ENCODE measurements at regions not wholly inside any gene's neighbourhood (a gene's known extent, or its start where the extent isn't known, plus 50 kb on each side); places are given as distances from the start of the nearest gene placed in this dataset.

DNA sequence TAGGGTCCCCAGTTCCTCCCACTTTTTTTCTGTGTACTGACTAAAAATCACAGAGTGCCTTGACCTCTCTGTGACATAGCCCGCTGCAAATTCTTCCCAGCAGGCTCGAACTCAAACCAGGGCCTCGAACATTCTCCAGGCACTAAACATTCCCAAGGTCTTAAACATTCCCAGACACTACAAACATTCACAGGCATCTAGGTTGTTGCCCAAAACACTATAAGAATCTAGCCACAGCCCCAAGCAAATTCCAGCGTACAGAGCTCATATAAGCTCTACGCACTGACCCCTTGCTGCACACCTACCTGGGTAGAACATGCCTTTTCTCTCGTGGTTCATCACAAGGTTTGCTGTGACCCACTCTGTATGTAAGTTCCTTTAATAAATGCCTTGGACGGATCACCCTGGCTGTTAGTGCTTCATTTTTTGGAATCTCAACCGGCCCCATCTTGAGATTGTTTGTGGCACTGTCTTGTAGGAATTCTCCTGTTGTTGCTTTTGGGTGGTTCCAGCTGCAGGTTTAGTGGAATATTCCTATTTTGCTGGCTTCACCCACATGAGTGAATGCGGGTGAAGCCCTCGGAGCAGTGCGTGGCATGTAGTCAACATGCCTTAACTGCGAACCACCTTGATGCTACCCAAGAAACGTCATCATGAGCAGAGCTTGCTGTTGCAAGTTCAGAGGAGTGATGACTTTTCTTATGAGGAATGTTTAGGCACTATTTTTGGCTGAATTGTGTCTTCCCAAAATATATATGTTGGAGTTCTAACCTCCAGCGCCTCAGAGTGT is 230.0 kb downstream of the HS3ST1 start:
- H3K27me3 ChIP-seq (ENCODE audit: control insufficient read depth in 1 of 2, insufficient read depth in 2 of 2, low read length in 2 of 2), result no peaks in the 10 kb centered on the region
- no peak overlapping the region for H3K27ac ChIP-seq (ENCODE audit: low read depth in 2 of 2, low read length in 1 of 2)
- no peaks in the 10 kb centered on the region for H3K36me3 ChIP-seq (ENCODE audit: control insufficient read depth in 2 of 2, insufficient read depth in 2 of 2, low read length in 1 of 2)
- 84 to 93% methylated on average over 14 of the region's 14 CpGs for WGBS, 2 donors
- no peaks in the 10 kb centered on the region for H3K4me1 ChIP-seq (ENCODE audit: control insufficient read depth in 2 of 2, insufficient read depth in 2 of 2, low read length in 1 of 2)
- no peak overlapping the region for H3K4me3 ChIP-seq (ENCODE audit: low read depth in 1 of 2, low read length in 2 of 2)
- H3K9me3 ChIP-seq (ENCODE audit: control insufficient read depth in 2 of 2, insufficient read depth in 1 of 2, low read depth in 1 of 2, low read length in 1 of 2), result no peaks in the 10 kb centered on the region

DNA sequence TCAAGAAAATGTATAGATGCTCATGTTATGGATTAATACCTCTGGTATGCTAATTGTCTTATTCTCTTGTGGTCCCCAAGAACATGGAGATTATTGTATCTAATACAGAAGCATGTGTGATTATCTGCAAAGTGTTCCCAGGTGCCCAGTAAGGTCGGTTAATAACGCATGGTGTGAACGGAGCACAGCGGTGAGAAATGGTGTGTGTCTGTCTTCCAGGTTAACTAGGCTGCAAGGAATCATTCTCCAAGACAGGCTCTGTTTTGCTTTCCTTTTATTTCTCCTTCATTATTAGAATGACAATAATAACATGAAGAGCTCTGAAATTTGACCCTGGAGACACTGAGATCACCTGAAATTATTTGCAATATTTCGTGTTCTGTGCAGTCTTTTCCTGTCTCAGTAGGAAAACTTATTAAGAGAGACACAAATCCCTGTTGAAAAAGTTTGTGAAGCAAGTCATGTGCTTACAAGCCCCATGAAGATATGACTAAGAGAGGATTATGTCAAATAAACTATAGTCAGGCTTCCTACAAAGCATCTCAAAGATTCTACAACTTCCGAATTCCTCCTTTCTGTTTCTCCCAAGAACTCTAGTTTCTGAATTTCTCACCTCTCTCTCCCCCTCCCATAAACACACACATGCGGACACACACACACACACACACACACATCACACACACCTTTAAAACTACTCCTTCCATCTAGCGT is 230.9 kb downstream of the HS3ST1 start:
- no peak overlapping the region for H3K27ac ChIP-seq (ENCODE audit: low read depth in 2 of 2, low read length in 1 of 2)
- WGBS, 2 donors, result 61 to 64% methylated on average over 8 of the region's 8 CpGs

DNA sequence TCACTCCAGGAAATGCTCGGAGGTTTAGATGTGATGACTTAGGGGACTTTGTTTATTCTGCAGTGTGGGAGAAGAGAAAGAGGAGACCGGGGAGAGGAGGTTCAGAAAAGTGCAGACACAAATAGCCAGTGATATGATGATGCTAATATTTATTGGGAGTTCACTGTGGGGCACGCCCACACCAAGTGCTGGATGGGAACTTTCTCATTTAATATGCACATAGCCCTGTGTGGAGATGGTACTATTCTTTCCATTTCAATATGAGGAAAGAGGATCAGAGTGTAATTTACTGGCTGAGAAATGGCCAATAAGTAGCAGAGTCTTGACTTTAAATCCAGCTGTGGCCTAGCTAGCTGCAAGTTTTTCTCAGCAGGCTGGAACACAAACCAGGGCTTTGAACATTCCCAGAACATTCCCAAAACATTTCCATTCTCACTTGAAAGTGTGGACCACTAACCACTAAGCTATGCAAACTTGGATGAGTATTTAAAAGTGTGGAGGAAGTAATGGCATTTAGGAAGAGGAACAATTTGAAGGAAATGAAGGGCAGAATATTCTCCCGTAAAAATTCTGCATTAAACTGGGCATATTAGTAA is 231.7 kb downstream of the HS3ST1 start:
- Histone ChIP-seq H3K27ac (ENCODE audit: low read depth in 2 of 2, low read length in 1 of 2) (no peak overlapping the region), H3K4me1 (ENCODE audit: control insufficient read depth in 2 of 2, insufficient read depth in 2 of 2, low read length in 1 of 2) (no peaks in the 10 kb centered on the region), H3K9me3 (ENCODE audit: control insufficient read depth in 2 of 2, insufficient read depth in 1 of 2, low read depth in 1 of 2, low read length in 1 of 2) (no peaks in the 10 kb centered on the region), H3K27me3 (ENCODE audit: control insufficient read depth in 1 of 2, insufficient read depth in 2 of 2, low read length in 2 of 2) (no peaks in the 10 kb centered on the region), H3K4me3 (ENCODE audit: low read depth in 1 of 2, low read length in 2 of 2) (no peak overlapping the region), H3K36me3 (ENCODE audit: control insufficient read depth in 2 of 2, insufficient read depth in 2 of 2, low read length in 1 of 2) (no peaks in the 10 kb centered on the region)
- WGBS, 2 donors, result 66 to 68% methylated on average over 4 of the region's 4 CpGs

More for the DNA sequence above, 230.9 kb downstream of the HS3ST1 start:
- no peaks in the 10 kb centered on the region for H3K27me3 ChIP-seq (ENCODE audit: control insufficient read depth in 1 of 2, insufficient read depth in 2 of 2, low read length in 2 of 2)
- no peak overlapping the region for H3K4me3 ChIP-seq (ENCODE audit: low read depth in 1 of 2, low read length in 2 of 2)
- no peaks in the 10 kb centered on the region for H3K36me3 ChIP-seq (ENCODE audit: control insufficient read depth in 2 of 2, insufficient read depth in 2 of 2, low read length in 1 of 2)
- H3K9me3 ChIP-seq (ENCODE audit: control insufficient read depth in 2 of 2, insufficient read depth in 1 of 2, low read depth in 1 of 2, low read length in 1 of 2), result no peaks in the 10 kb centered on the region
- H3K4me1 ChIP-seq (ENCODE audit: control insufficient read depth in 2 of 2, insufficient read depth in 2 of 2, low read length in 1 of 2), result no peaks in the 10 kb centered on the region

DNA sequence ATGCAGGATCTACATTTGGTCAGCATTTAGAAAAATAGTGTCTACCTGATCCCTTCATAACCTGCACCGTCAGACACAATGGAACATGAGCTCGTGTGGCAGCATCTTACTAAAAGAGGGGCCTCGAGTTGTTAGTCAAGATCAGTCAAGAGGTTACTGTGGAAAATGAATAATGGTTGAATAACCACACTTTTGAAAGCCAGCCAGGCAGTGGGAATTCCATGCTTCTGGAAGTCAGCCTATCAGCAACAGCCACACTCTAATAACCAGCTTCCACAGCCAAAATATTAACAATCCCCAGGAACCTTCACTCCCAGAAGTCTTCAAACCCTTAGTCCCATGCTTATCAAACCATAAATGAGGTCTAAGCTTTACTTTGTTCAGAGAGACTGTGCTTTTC is 234.3 kb downstream of the HS3ST1 start:
- Histone ChIP-seq H3K9me3 (ENCODE audit: control insufficient read depth in 2 of 2, insufficient read depth in 1 of 2, low read depth in 1 of 2, low read length in 1 of 2) (no peaks in the 10 kb centered on the region), H3K4me1 (ENCODE audit: control insufficient read depth in 2 of 2, insufficient read depth in 2 of 2, low read length in 1 of 2) (no peaks in the 10 kb centered on the region), H3K36me3 (ENCODE audit: control insufficient read depth in 2 of 2, insufficient read depth in 2 of 2, low read length in 1 of 2) (no peaks in the 10 kb centered on the region), H3K27ac (ENCODE audit: low read depth in 2 of 2, low read length in 1 of 2) (no peak overlapping the region), H3K4me3 (ENCODE audit: low read depth in 1 of 2, low read length in 2 of 2) (no peak overlapping the region), H3K27me3 (ENCODE audit: control insufficient read depth in 1 of 2, insufficient read depth in 2 of 2, low read length in 2 of 2) (no peaks in the 10 kb centered on the region)
- WGBS, 2 donors, result 55 to 56% methylated on average over 3 of the region's 3 CpGs

DNA sequence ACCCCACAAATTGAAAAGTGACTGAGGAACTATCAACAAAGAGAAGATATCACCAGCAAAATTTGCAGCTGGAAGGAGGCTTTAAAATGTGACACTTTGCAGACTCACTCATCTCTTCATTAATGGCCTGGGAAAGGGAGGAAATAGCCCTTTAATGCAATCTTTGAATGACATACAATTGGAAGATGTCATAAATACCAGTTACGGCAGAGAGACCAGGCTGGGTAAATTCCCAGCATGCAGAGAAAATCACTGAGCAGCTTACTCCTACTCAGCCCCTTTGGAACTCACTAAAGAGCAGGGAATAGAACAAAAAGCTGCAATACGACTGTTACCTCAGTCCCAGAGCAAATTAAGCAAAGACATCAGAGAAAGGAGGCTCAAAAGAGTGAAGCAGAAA is 238.9 kb downstream of the HS3ST1 start:
- no peaks in the 10 kb centered on the region for H3K27me3 ChIP-seq (ENCODE audit: control insufficient read depth in 1 of 2, insufficient read depth in 2 of 2, low read length in 2 of 2)
- 39 to 55% methylated on average over 2 of the region's 2 CpGs for WGBS, 2 donors

DNA sequence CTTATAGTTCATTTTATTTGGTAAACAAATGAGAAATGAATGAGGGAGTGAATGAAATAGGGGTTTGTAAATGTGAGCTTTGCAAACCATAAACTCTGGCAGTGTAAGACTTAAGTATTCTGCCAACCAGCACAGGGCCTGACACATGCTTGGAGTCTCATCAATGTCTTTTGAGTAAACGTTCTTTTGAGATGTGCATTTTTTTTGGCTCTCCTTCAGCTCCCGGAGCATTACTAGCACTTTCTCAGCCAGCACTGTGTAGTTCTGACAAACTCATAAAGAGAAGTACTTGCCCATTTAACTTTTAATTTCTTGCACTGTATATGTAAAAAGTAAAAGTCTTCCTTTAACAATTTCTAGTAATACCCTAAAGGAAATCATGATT is 245.3 kb downstream of the HS3ST1 start:
- H3K4me1 ChIP-seq (ENCODE audit: control insufficient read depth in 2 of 2, insufficient read depth in 2 of 2, low read length in 1 of 2), result no peaks in the 10 kb centered on the region
- WGBS, 2 donors, result 19 to 21% methylated on average over 2 of the region's 2 CpGs
- H3K9me3 ChIP-seq (ENCODE audit: control insufficient read depth in 2 of 2, insufficient read depth in 1 of 2, low read depth in 1 of 2, low read length in 1 of 2), result no peaks in the 10 kb centered on the region
- H3K36me3 ChIP-seq (ENCODE audit: control insufficient read depth in 2 of 2, insufficient read depth in 2 of 2, low read length in 1 of 2), result no peaks in the 10 kb centered on the region
- no peaks in the 10 kb centered on the region for H3K27me3 ChIP-seq (ENCODE audit: control insufficient read depth in 1 of 2, insufficient read depth in 2 of 2, low read length in 2 of 2)
- no peak overlapping the region for H3K4me3 ChIP-seq (ENCODE audit: low read depth in 1 of 2, low read length in 2 of 2)
- H3K27ac ChIP-seq (ENCODE audit: low read depth in 2 of 2, low read length in 1 of 2), result no peak overlapping the region

More for the DNA sequence above, 238.9 kb downstream of the HS3ST1 start:
- H3K36me3 ChIP-seq (ENCODE audit: control insufficient read depth in 2 of 2, insufficient read depth in 2 of 2, low read length in 1 of 2), result no peaks in the 10 kb centered on the region
- H3K4me3 ChIP-seq (ENCODE audit: low read depth in 1 of 2, low read length in 2 of 2), result no peak overlapping the region
- H3K9me3 ChIP-seq (ENCODE audit: control insufficient read depth in 2 of 2, insufficient read depth in 1 of 2, low read depth in 1 of 2, low read length in 1 of 2), result no peaks in the 10 kb centered on the region
- H3K27ac ChIP-seq (ENCODE audit: low read depth in 2 of 2, low read length in 1 of 2), result no peak overlapping the region
- no peaks in the 10 kb centered on the region for H3K4me1 ChIP-seq (ENCODE audit: control insufficient read depth in 2 of 2, insufficient read depth in 2 of 2, low read length in 1 of 2)

DNA sequence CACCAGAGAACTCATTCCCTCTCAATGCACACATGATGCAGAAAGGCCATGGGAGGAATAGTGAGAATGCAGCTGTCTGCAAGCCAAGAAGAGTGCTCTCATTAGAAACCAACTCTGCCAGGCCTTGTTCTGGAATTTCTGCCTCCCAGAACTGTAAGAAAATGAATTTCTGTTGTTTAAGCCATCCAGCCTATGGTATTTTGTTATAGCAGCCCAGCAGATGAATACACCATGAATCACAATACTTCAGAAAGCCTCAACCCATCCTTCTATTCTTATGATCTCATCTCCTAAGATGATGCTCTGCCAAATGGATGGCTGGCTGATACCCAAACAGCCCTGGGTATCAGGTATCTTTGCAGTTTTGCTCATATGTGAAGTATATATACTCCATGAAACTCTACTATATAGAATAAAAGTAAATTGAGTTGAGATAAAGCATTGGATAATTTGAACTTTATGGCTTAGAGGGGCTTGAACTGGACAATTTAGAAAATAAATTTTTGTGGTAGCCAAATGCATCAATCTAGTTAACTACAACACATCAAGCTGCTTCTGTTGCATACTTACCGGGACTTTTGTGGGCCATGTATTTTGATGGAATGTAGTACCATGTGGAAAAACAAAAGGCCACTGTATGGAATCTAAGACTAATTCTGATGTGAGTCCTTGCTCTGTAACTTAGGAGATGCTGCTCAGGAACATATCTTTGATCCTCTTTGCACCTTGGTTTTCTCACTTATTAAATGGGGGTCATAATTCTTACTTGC is 245.9 kb downstream of the HS3ST1 start:
- Histone ChIP-seq H3K27ac (ENCODE audit: low read depth in 2 of 2, low read length in 1 of 2) (no peak overlapping the region), H3K4me1 (ENCODE audit: control insufficient read depth in 2 of 2, insufficient read depth in 2 of 2, low read length in 1 of 2) (no peaks in the 10 kb centered on the region), H3K9me3 (ENCODE audit: control insufficient read depth in 2 of 2, insufficient read depth in 1 of 2, low read depth in 1 of 2, low read length in 1 of 2) (no peaks in the 10 kb centered on the region), H3K27me3 (ENCODE audit: control insufficient read depth in 1 of 2, insufficient read depth in 2 of 2, low read length in 2 of 2) (no peaks in the 10 kb centered on the region), H3K36me3 (ENCODE audit: control insufficient read depth in 2 of 2, insufficient read depth in 2 of 2, low read length in 1 of 2) (no peaks in the 10 kb centered on the region), H3K4me3 (ENCODE audit: low read depth in 1 of 2, low read length in 2 of 2) (no peak overlapping the region)
- 45 to 69% methylated on average over 1 of the region's 1 CpG for WGBS, 2 donors

DNA sequence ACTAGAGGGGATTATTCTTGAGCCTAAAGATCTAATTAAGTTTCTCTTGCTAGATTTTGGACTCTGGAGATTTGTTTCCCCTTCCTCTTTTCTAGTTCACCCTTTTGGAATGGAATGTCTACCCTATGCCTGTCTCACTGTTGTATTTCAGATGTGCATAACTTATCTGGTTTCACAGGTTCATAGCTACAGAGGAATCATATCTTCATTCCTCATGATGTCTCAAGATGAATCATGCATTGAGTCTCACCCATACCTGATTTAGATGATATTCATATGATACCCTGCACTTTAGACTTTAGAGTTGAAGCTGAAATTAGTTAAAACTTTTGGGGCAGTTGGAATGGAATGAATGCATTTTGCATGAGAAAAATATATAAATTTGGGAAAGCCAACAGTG is 246.7 kb downstream of the HS3ST1 start:
- H3K27ac ChIP-seq (ENCODE audit: low read depth in 2 of 2, low read length in 1 of 2), result no peak overlapping the region
- no peaks in the 10 kb centered on the region for H3K36me3 ChIP-seq (ENCODE audit: control insufficient read depth in 2 of 2, insufficient read depth in 2 of 2, low read length in 1 of 2)
- no peaks in the 10 kb centered on the region for H3K9me3 ChIP-seq (ENCODE audit: control insufficient read depth in 2 of 2, insufficient read depth in 1 of 2, low read depth in 1 of 2, low read length in 1 of 2)
- H3K4me3 ChIP-seq (ENCODE audit: low read depth in 1 of 2, low read length in 2 of 2), result no peak overlapping the region
- no peaks in the 10 kb centered on the region for H3K27me3 ChIP-seq (ENCODE audit: control insufficient read depth in 1 of 2, insufficient read depth in 2 of 2, low read length in 2 of 2)
- H3K4me1 ChIP-seq (ENCODE audit: control insufficient read depth in 2 of 2, insufficient read depth in 2 of 2, low read length in 1 of 2), result no peaks in the 10 kb centered on the region

DNA sequence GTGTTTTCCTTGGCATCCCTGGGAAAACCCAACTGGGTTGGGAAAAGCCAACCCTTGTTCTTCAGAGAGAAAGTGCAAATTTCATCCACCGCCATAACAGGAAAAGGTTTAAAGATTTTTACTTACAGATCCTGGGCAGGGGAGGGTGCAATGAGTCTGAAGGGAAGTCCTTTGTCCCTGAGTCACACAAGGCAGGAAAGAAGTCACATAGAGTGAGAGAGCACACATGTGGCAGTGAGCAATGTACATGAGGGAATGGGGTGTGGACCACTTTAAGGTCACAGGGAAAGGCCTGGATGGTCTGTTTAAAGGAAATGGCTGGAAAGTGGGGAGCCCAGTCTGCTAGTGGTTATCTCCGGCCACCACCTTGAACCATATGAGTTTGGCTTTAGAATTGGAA is 248.9 kb downstream of the HS3ST1 start:
- Histone ChIP-seq H3K27ac (ENCODE audit: low read depth in 2 of 2, low read length in 1 of 2) (no peak overlapping the region), H3K36me3 (ENCODE audit: control insufficient read depth in 2 of 2, insufficient read depth in 2 of 2, low read length in 1 of 2) (no peaks in the 10 kb centered on the region), H3K27me3 (ENCODE audit: control insufficient read depth in 1 of 2, insufficient read depth in 2 of 2, low read length in 2 of 2) (no peaks in the 10 kb centered on the region), H3K4me1 (ENCODE audit: control insufficient read depth in 2 of 2, insufficient read depth in 2 of 2, low read length in 1 of 2) (no peaks in the 10 kb centered on the region), H3K9me3 (ENCODE audit: control insufficient read depth in 2 of 2, insufficient read depth in 1 of 2, low read depth in 1 of 2, low read length in 1 of 2) (no peaks in the 10 kb centered on the region), H3K4me3 (ENCODE audit: low read depth in 1 of 2, low read length in 2 of 2) (no peak overlapping the region)
- WGBS, 2 donors, result 94% methylated on average over 2 of the region's 2 CpGs

Measured in esophagus (tissue), 2 donors.